ENCODE measurements at regions not wholly inside any gene's neighbourhood (a gene's known extent, or its start where the extent isn't known, plus 50 kb on each side); places are given as distances from the start of the nearest gene placed in this dataset.

GRCh38 chr15:25981114-25981513 is 118.0 kb upstream of the ATP10A start:
- Histone ChIP-seq H3K36me3 (ENCODE audit: insufficient read depth, low read length) (no peaks in the 10 kb centered on the region), H3K9me2 (ENCODE audit: insufficient read depth, low read length) (no peaks in the 10 kb centered on the region), H3K27me3 (ENCODE audit: insufficient read depth, low read depth, low read length) (no peaks in the 10 kb centered on the region), H3K4me3 (ENCODE audit: low read length) (no peak overlapping the region), H2AFZ (ENCODE audit: low read depth, low read length) (no peak overlapping the region), H3K9me3 (ENCODE audit: low read length) (no peaks in the 10 kb centered on the region), H4K20me1 (ENCODE audit: insufficient read depth) (no peaks in the 10 kb centered on the region), H3K9ac (ENCODE audit: low read length) (no peak overlapping the region), H3K27ac (ENCODE audit: low read length) (no peak overlapping the region), H3F3A (ENCODE audit: insufficient read depth, low read length, poor library complexity, severe bottlenecking) (no peaks in the 10 kb centered on the region), H3K79me2 (replicated peaks; ENCODE audit: insufficient read depth, low read length) (no peaks in the 10 kb centered on the region), H3K4me2 (ENCODE audit: low read length) (no peak overlapping the region)
- TF ChIP-seq MXI1 (conservative IDR thresholded peaks at IDR 0.05; ENCODE audit: poor library complexity, severe bottlenecking) (no peak), POLR2AphosphoS5 (IDR thresholded peaks at IDR 0.05) (no peak), EZH2 (IDR thresholded peaks at IDR 0.05; ENCODE audit: borderline replicate concordance, insufficient read depth, low read length, poor library complexity, severe bottlenecking) (no peak), SMC3 (conservative IDR thresholded peaks at IDR 0.05; ENCODE audit: poor library complexity) (no peak), TAF1 (IDR thresholded peaks at IDR 0.05; ENCODE audit: low read depth) (no peak), REST (IDR thresholded peaks at IDR 0.05; ENCODE audit: borderline replicate concordance) (no peak), EP300 (conservative IDR thresholded peaks at IDR 0.05; ENCODE audit: poor library complexity, severe bottlenecking) (no peak)
- TF ChIP-seq, protein P1, sequence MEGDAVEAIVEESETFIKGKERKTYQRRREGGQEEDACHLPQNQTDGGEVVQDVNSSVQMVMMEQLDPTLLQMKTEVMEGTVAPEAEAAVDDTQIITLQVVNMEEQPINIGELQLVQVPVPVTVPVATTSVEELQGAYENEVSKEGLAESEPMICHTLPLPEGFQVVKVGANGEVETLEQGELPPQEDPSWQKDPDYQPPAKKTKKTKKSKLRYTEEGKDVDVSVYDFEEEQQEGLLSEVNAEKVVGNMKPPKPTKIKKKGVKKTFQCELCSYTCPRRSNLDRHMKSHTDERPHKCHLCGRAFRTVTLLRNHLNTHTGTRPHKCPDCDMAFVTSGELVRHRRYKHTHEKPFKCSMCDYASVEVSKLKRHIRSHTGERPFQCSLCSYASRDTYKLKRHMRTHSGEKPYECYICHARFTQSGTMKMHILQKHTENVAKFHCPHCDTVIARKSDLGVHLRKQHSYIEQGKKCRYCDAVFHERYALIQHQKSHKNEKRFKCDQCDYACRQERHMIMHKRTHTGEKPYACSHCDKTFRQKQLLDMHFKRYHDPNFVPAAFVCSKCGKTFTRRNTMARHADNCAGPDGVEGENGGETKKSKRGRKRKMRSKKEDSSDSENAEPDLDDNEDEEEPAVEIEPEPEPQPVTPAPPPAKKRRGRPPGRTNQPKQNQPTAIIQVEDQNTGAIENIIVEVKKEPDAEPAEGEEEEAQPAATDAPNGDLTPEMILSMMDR (IDR thresholded peaks at IDR 0.05; ENCODE audit: poor library complexity, severe bottlenecking): no peak

DNA sequence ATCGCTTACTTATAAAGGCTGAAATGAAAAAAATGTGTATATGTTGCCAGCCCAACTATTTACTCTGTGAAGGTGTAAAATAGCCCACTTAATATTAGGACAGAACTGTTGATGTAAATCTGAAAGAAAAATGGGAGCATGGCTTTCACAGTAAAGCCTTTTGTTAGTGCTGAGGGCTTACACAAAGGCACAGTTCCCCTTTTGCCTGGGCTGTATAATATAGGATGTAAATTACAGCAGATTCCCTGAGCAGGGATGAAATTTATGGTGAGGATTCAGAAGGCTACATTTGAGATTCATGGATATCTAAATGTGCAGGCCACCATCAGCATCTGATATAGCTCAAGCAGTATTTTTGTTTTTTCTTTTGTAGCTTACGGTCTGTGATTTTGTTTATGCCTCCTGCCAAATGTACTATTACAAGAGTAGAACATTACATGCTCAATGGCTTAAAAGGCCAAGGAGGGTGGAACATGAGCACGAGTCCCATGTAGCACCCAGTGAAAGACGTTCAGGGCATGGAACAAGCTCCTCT is 109.1 kb upstream of the ATP10A start:
- Histone ChIP-seq H3K9ac (ENCODE audit: low read length) (peak overlapping the region; percentile 43), H3K9me2 (ENCODE audit: insufficient read depth, low read length) (no peaks in the 10 kb centered on the region), H3K4me2 (ENCODE audit: low read length) (peak overlapping the region; percentile 21), H3K9me3 (ENCODE audit: low read length) (no peaks in the 10 kb centered on the region), H3K36me3 (ENCODE audit: insufficient read depth, low read length) (no peaks in the 10 kb centered on the region), H4K20me1 (ENCODE audit: insufficient read depth) (no peaks in the 10 kb centered on the region), H3K27ac (ENCODE audit: low read length) (peak overlapping the region; percentile 62), H3K27me3 (ENCODE audit: insufficient read depth, low read depth, low read length) (no peaks in the 10 kb centered on the region), H2AFZ (ENCODE audit: low read depth, low read length) (peak overlapping the region; percentile 42), H3K79me2 (replicated peaks; ENCODE audit: insufficient read depth, low read length) (no peaks in the 10 kb centered on the region), H3K4me3 (ENCODE audit: low read length) (no peak overlapping the region), H3F3A (ENCODE audit: insufficient read depth, low read length, poor library complexity, severe bottlenecking) (no peaks in the 10 kb centered on the region)
- no peak for TF ChIP-seq EP300 (conservative IDR thresholded peaks at IDR 0.05; ENCODE audit: poor library complexity, severe bottlenecking)
- TF ChIP-seq, protein P1 (IDR thresholded peaks at IDR 0.05; ENCODE audit: poor library complexity, severe bottlenecking): no peak
- no peak for TF ChIP-seq EZH2 (IDR thresholded peaks at IDR 0.05; ENCODE audit: borderline replicate concordance, insufficient read depth, low read length, poor library complexity, severe bottlenecking)
- no peak for TF ChIP-seq SMC3 (conservative IDR thresholded peaks at IDR 0.05; ENCODE audit: poor library complexity)
- TF ChIP-seq REST (IDR thresholded peaks at IDR 0.05; ENCODE audit: borderline replicate concordance): no peak
- TF ChIP-seq MXI1 (conservative IDR thresholded peaks at IDR 0.05; ENCODE audit: poor library complexity, severe bottlenecking): no peak
- no peak for TF ChIP-seq TAF1 (IDR thresholded peaks at IDR 0.05; ENCODE audit: low read depth)
- TF ChIP-seq POLR2AphosphoS5 (IDR thresholded peaks at IDR 0.05): no peak
- TF ChIP-seq RAD21 (conservative IDR thresholded peaks at IDR 0.05): no peak

All from neural cell (in vitro differentiated cells).